DND-41 (cell line): ENCODE measurements at regions not wholly inside any gene's neighbourhood (a gene's known extent, or its start where the extent isn't known, plus 50 kb on each side); places are given as distances from the start of the nearest gene placed in this dataset.

ENCODE experiments used
- ATAC-seq: fragments of 200-7000 bp; cut with Tn5 transposase; 3 replicates; pipeline ENCODE4 v1.9.1; 2021; ENCODE audit warnings: low read depth; ENCODE audit not compliant: insufficient read depth
- DNase-seq: peaks from one replicate; pipeline ENCODE4 v3.0.0-alpha.2; 2020
- H2AFZ ChIP-seq: 2 replicates; pipeline ENCODE4 v1.6.0; 2012; ENCODE audit warnings: low read depth, low read length
- H3K27ac ChIP-seq: 2 replicates; pipeline ENCODE4 v1.5.1; 2012; ENCODE audit warnings: low read length, inconsistent platforms
- H3K27me3 ChIP-seq: fragments of 200-600 bp; sonication (generic); 2 replicates; pipeline ENCODE4 v1.6.0; 2012; ENCODE audit warnings: low read length, mild to moderate bottlenecking, inconsistent platforms; ENCODE audit not compliant: insufficient read depth, poor library complexity
- H3K36me3 ChIP-seq: 2 replicates; pipeline ENCODE4 v1.5.1; 2012; ENCODE audit warnings: low read length, inconsistent platforms; ENCODE audit not compliant: insufficient read depth
- H3K4me1 ChIP-seq: 2 replicates; pipeline ENCODE4 v1.5.1; 2012; ENCODE audit warnings: mild to moderate bottlenecking, low read length; ENCODE audit not compliant: insufficient read depth
- H3K4me2 ChIP-seq: 2 replicates; pipeline ENCODE4 v1.6.0; 2012; ENCODE audit warnings: mild to moderate bottlenecking, moderate library complexity, low read length, inconsistent platforms; ENCODE audit not compliant: insufficient read depth
- H3K4me3 ChIP-seq, 2 experiments: fragments of 200-600 bp in 1 of 2; shearing (Covaris generic) in 1 of 2; 2 replicates each; pipeline ENCODE4 v1.5.1; 2012 to 2016; ENCODE audit warnings: inconsistent platforms in 2 of 2, low read length in 2 of 2, mild to moderate bottlenecking in 2 of 2, low read depth in 1 of 2, moderate library complexity in 1 of 2
- H3K79me2 ChIP-seq: 2 replicates; pipeline ENCODE4 v1.6.0; 2012; ENCODE audit warnings: low read length, inconsistent platforms; ENCODE audit not compliant: insufficient read depth
- H3K9ac ChIP-seq: 2 replicates; pipeline ENCODE4 v1.6.0; 2012; ENCODE audit warnings: low read depth, mild to moderate bottlenecking, inconsistent platforms, low read length, moderate library complexity
- H3K9me3 ChIP-seq: 2 replicates; pipeline ENCODE4 v1.5.1; 2012; ENCODE audit warnings: low read length, moderate library complexity, mild to moderate bottlenecking, inconsistent platforms; ENCODE audit not compliant: insufficient read depth, severe bottlenecking
- H4K20me1 ChIP-seq: 2 replicates; pipeline ENCODE4 v1.6.0; 2012; ENCODE audit warnings: low read length; ENCODE audit not compliant: insufficient read depth
- CTCF ChIP-seq: IDR thresholded peaks from 2 replicates; pipeline ENCODE4 v1.5.1; 2012; ENCODE audit warnings: borderline replicate concordance, low read length, moderate library complexity, mild to moderate bottlenecking; ENCODE audit not compliant: poor library complexity, severe bottlenecking; ENCODE audit errors: extremely low read depth
- EZH2 ChIP-seq: IDR thresholded peaks from 3 replicates; pipeline ENCODE4 v1.6.1; 2012; ENCODE audit warnings: borderline replicate concordance, low read depth, mild to moderate bottlenecking, moderate library complexity, low read length, inconsistent platforms; ENCODE audit not compliant: severe bottlenecking

DNA sequence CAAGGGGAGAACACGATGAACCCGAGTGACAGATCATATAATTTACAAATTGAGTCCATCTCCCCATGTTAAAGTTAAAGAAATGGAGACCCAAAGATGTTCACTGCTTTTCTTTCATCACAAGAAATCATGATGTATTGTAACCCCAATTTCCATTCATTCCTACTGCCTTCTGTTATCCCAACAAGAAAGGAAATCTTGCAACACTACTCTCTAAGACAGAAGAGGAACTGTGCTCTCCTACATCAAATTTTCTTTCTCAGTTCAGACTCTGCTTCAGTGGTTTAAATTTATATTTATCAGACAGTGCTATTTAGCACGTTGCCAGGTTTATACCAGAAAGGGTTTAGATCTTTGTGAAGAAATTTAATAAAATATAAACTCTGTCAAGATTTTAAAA lies 83.8 kb upstream of the RASA1 start:
- Histone ChIP-seq H3K4me1 (no peaks in the 10 kb centered on the region), H3K9me3 (no peaks in the 10 kb centered on the region), H3K4me2 (no peak overlapping the region), H4K20me1 (no peaks in the 10 kb centered on the region), H3K27me3 (peaks cover 7% of the 10 kb centered on the region), H3K36me3 (no peaks in the 10 kb centered on the region), H3K27ac (no peak overlapping the region), H2AFZ (no peak overlapping the region), H3K9ac (no peak overlapping the region), H3K79me2 (no peaks in the 10 kb centered on the region), H3K4me3 (no peak overlapping the region)
- ATAC-seq: no peak
- TF ChIP-seq EZH2 (no peak), CTCF (no peak)
- no peak for DNase-seq

DNA sequence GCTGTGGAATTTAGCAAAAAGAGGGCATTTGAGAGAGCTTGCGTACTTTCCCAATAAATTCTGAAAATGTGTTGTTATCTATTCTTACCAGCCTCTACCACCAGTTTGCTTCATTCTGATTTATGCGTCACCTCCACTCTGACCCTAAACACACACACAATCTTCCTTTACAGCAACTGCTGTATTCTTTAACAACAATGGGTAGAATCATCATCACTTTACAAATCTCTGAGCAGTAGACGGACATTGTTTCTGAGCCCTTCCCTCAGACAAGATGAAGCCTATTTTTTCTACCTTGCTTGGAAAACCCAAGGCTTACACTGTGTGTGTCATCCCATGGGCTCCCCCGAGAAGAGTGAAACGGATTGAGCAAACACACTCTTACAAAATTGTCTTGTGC lies 83.1 kb upstream of the RASA1 start:
- TF ChIP-seq CTCF (no peak), EZH2 (no peak)
- peaks cover 7% of the 10 kb centered on the region for H3K27me3 ChIP-seq
- H3K4me1 ChIP-seq: no peaks in the 10 kb centered on the region
- no peak overlapping the region for H3K27ac ChIP-seq
- ATAC-seq (no peak), DNase-seq (no peak)
- H3K36me3 ChIP-seq: no peaks in the 10 kb centered on the region
- no peaks in the 10 kb centered on the region for H4K20me1 ChIP-seq
- H3K9me3 ChIP-seq: no peaks in the 10 kb centered on the region
- no peak overlapping the region for H3K4me2 ChIP-seq
- H3K9ac ChIP-seq: no peak overlapping the region
- H3K4me3 ChIP-seq: no peak overlapping the region
- H3K79me2 ChIP-seq: no peaks in the 10 kb centered on the region
- H2AFZ ChIP-seq: no peak overlapping the region

GRCh38 chr5:87185838-87186237 lies 81.8 kb upstream of the RASA1 start:
- no peak for TF ChIP-seq CTCF
- no peak for TF ChIP-seq EZH2
- no peak overlapping the region for H3K4me2 ChIP-seq
- no peak overlapping the region for H2AFZ ChIP-seq

GRCh38 chr5:87188391-87188790 lies 79.3 kb upstream of the RASA1 start:
- Histone ChIP-seq H3K36me3 (no peaks in the 10 kb centered on the region), H3K9ac (no peak overlapping the region), H3K27me3 (peaks cover 4% of the 10 kb centered on the region), H3K4me1 (no peaks in the 10 kb centered on the region), H3K9me3 (no peaks in the 10 kb centered on the region), H4K20me1 (no peaks in the 10 kb centered on the region), H3K4me3 (no peak overlapping the region), H3K79me2 (no peaks in the 10 kb centered on the region), H3K27ac (no peak overlapping the region), H3K4me2 (no peak overlapping the region), H2AFZ (no peak overlapping the region)
- no peak for ATAC-seq
- TF ChIP-seq EZH2 (no peak), CTCF (no peak)
- no peak for DNase-seq

More at GRCh38 chr5:87185838-87186237, 81.8 kb upstream of the RASA1 start:
- ATAC-seq (no peak), DNase-seq (no peak)
- H3K27me3 ChIP-seq: peaks cover 7% of the 10 kb centered on the region
- no peaks in the 10 kb centered on the region for H3K9me3 ChIP-seq
- no peak overlapping the region for H3K9ac ChIP-seq
- no peaks in the 10 kb centered on the region for H3K4me1 ChIP-seq
- H4K20me1 ChIP-seq: no peaks in the 10 kb centered on the region
- no peaks in the 10 kb centered on the region for H3K79me2 ChIP-seq
- H3K4me3 ChIP-seq: no peak overlapping the region
- H3K27ac ChIP-seq: no peak overlapping the region
- no peaks in the 10 kb centered on the region for H3K36me3 ChIP-seq
